Osteoblast (primary cell): ENCODE measurements at regions not wholly inside any gene's neighbourhood (a gene's known extent, or its start where the extent isn't known, plus 50 kb on each side); places are given as distances from the start of the nearest gene placed in this dataset.
"Not testable (repeated sequence)": the region's sequence is repeated elsewhere in the genome, so short reads cannot be mapped to it uniquely, and the experiment has no call there.

ENCODE experiments used
- DNase-seq: peaks from one replicate; pipeline ENCODE4 v3.0.0; 2011; ENCODE audit warnings: low spot score, mixed read lengths; ENCODE audit not compliant: insufficient read length; ENCODE audit errors: missing footprints
- H2AFZ ChIP-seq: 2 replicates; pipeline ENCODE4 v1.6.0; 2011; ENCODE audit warnings: mild to moderate bottlenecking, low read length
- H3K27ac ChIP-seq: 2 replicates; pipeline ENCODE4 v1.5.1; 2011; ENCODE audit warnings: mild to moderate bottlenecking, low read depth, low read length, moderate library complexity
- H3K27me3 ChIP-seq: 2 replicates; pipeline ENCODE4 v1.6.0; 2012; ENCODE audit warnings: mild to moderate bottlenecking, control low read depth, inconsistent platforms, low read length, moderate library complexity; ENCODE audit not compliant: insufficient read depth
- H3K36me3 ChIP-seq: 2 replicates; pipeline ENCODE4 v1.5.1; 2011; ENCODE audit warnings: mild to moderate bottlenecking, low read length, control low read depth, moderate library complexity; ENCODE audit not compliant: insufficient read depth
- H3K4me1 ChIP-seq: 2 replicates; pipeline ENCODE4 v1.5.1; 2011; ENCODE audit warnings: mild to moderate bottlenecking, low read length, control low read depth, moderate library complexity; ENCODE audit not compliant: insufficient read depth
- H3K4me2 ChIP-seq: 2 replicates; pipeline ENCODE4 v1.6.0; 2011; ENCODE audit warnings: mild to moderate bottlenecking, low read length; ENCODE audit not compliant: insufficient read depth
- H3K4me3 ChIP-seq: fragments of 200-600 bp; sonication (generic); 3 replicates; pipeline ENCODE4 v1.5.1; 2012; ENCODE audit warnings: mild to moderate bottlenecking, low read length, inconsistent platforms; ENCODE audit not compliant: insufficient read depth
- H3K79me2 ChIP-seq: 2 replicates; pipeline ENCODE4 v1.6.0; 2012; ENCODE audit warnings: mild to moderate bottlenecking, low read length, control low read depth, inconsistent platforms; ENCODE audit not compliant: insufficient read depth
- H3K9me3 ChIP-seq: 2 replicates; pipeline ENCODE4 v1.5.1; 2011; ENCODE audit warnings: low read depth, low read length, control low read depth
- H4K20me1 ChIP-seq: 2 replicates; pipeline ENCODE4 v1.6.0; 2012; ENCODE audit warnings: mild to moderate bottlenecking, low read length, control low read depth; ENCODE audit not compliant: insufficient read depth
- CTCF ChIP-seq: IDR thresholded peaks from 2 replicates; pipeline ENCODE4 v1.5.1; 2011; ENCODE audit warnings: mild to moderate bottlenecking, low read depth, low read length, moderate library complexity; ENCODE audit errors: extremely low read depth

DNA sequence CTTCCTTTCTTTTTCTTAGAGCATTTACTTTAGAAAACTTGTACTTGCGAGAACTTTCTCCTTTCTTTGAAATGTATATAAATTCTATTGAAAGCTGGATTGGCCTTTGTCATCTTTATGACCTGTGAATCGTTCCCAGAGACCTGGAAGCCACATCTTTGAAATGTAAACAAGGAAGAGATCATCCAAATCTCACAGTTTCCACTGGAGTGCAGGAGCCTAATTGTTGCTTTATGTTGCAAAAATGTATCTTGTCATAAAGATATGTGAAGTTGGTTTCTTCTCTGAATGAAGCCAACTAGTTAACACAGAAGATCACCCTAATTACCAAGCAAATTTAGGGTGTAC, 1101.8 kb downstream of the TAF11L14 start:
- Histone ChIP-seq H3K4me3 (no peak overlapping the region), H3K4me1 (no peaks in the 10 kb centered on the region), H3K4me2 (no peak overlapping the region), H3K9me3 (no peaks in the 10 kb centered on the region), H3K36me3 (no peaks in the 10 kb centered on the region), H2AFZ (no peak overlapping the region), H3K27me3 (no peaks in the 10 kb centered on the region), H4K20me1 (no peaks in the 10 kb centered on the region), H3K79me2 (no peaks in the 10 kb centered on the region), H3K27ac (no peak overlapping the region)
- TF ChIP-seq CTCF: no peak
- no peak for DNase-seq

GRCh38 chr5:18736736-18737135, 1102.5 kb downstream of the TAF11L14 start:
- not testable (repeated sequence) for H2AFZ ChIP-seq, H3K27me3 ChIP-seq, H3K27ac ChIP-seq, H3K36me3 ChIP-seq, H3K4me2 ChIP-seq, H3K79me2 ChIP-seq, H3K4me1 ChIP-seq, DNase-seq, H4K20me1 ChIP-seq, H3K9me3 ChIP-seq, H3K4me3 ChIP-seq

GRCh38 chr5:18740301-18740700, 1106.0 kb downstream of the TAF11L14 start:
- H3K4me1 ChIP-seq: no peaks in the 10 kb centered on the region
- no peak for TF ChIP-seq CTCF
- no peak overlapping the region for H3K4me3 ChIP-seq
- H3K36me3 ChIP-seq: no peaks in the 10 kb centered on the region
- H3K79me2 ChIP-seq: no peaks in the 10 kb centered on the region
- H3K27me3 ChIP-seq: no peaks in the 10 kb centered on the region
- H4K20me1 ChIP-seq: no peaks in the 10 kb centered on the region
- H3K9me3 ChIP-seq: no peaks in the 10 kb centered on the region
- H3K27ac ChIP-seq: no peak overlapping the region
- no peak for DNase-seq
- H3K4me2 ChIP-seq: no peak overlapping the region
- no peak overlapping the region for H2AFZ ChIP-seq

DNA sequence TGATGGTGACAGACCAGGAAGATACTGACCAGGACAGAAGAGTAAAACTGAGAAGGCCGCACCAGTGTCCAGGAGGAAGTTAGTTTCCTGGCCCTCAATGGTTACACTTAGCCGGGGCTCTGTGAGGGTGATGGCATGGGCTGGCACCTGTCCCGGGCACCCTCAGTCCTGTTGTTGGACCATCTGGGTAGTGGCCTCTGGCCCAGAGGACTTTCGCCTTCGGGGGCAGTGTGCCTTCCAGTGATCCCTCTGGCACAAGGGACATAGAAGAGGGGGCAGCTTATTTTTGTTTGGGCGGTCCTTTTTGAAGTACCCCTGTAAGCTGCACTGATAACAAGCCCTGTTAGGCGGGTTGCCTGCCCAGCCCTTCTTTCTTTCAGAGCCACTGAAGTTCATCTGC, 1108.6 kb downstream of the TAF11L14 start:
- H3K9me3 ChIP-seq: no peaks in the 10 kb centered on the region

More for the DNA sequence above, 1108.6 kb downstream of the TAF11L14 start:
- DNase-seq: no peak
- Histone ChIP-seq H3K27me3 (no peaks in the 10 kb centered on the region), H4K20me1 (no peaks in the 10 kb centered on the region), H3K4me2 (no peak overlapping the region), H2AFZ (no peak overlapping the region), H3K27ac (no peak overlapping the region), H3K4me3 (no peak overlapping the region), H3K36me3 (no peaks in the 10 kb centered on the region), H3K4me1 (no peaks in the 10 kb centered on the region), H3K79me2 (no peaks in the 10 kb centered on the region)
- TF ChIP-seq CTCF: no peak
